Pancreas (tissue), 10 donors: ENCODE measurements at regions not wholly inside any gene's neighbourhood (a gene's known extent, or its start where the extent isn't known, plus 50 kb on each side); places are given as distances from the start of the nearest gene placed in this dataset.

Experiments used
- ATAC-seq, 4 donors: fragments of 200-7000 bp; cut with Tn5 transposase; one replicate each; pipeline versions ENCODE4 v1.8.0 to v1.9.1; 2020; ENCODE audit warnings: mild to moderate bottlenecking in 4 of 4, moderate library complexity in 4 of 4
- DNase-seq, 6 donors: peaks; one replicate each; pipeline ENCODE4 v3.0.0-alpha.2; 2020
- FAIRE-seq: peaks from 2 replicates; lab custom pipeline; 2012; peaks lifted over from hg19 to GRCh38; lab: Jason Lieb, UNC
- H3K27ac ChIP-seq, 4 donors: fragments of 200-600 bp; sonication (generic); 1 replicate in 3 of 4; 2 replicates in 1 of 4; pipeline versions ENCODE4 v1.5.0 to v1.8.0; 2020
- H3K27me3 ChIP-seq, 4 donors: fragments of 200-600 bp; one replicate each; pipeline ENCODE4 v1.8.0; 2021
- H3K36me3 ChIP-seq, 3 donors: fragments of 200-600 bp; sonication (generic) in 1 of 3; one replicate each; pipeline versions ENCODE4 v1.5.0 to v1.8.0; 2020 to 2021
- H3K4me1 ChIP-seq, 3 donors: fragments of 200-600 bp; one replicate each; pipeline ENCODE4 v1.8.0; 2021
- H3K4me3 ChIP-seq, 4 donors: fragments of 200-600 bp; sonication (generic) in 2 of 4; one replicate each; pipeline versions ENCODE4 v1.5.0 to v1.8.0; 2020 to 2021
- H3K9me3 ChIP-seq, 4 donors: fragments of 200-600 bp; one replicate each; pipeline ENCODE4 v1.8.0; 2021
- CTCF ChIP-seq, 4 donors: fragments of 200-600 bp; sonication (generic) in 3 of 4; IDR thresholded peaks; one replicate each; pipeline versions ENCODE4 v1.5.0 to v1.8.0; 2021; ENCODE audit warnings: antibody characterized with exemption in 4 of 4
- WGBS, 2 donors: extraction: QIAGEN DNeasy Blood & Tissue Kit; methylation state at CpG; one replicate each; pipeline ENCODE4 v1.1.7; 2013; 5-methylcytosine and 5-hydroxymethylcytosine counted together
- intact Hi-C, 3 donors: fragments of 100-400 bp; cut with DNase I; formaldehyde crosslinking; loops; one replicate each; pipeline versions ENCODE4 v1.11.1 to v1.14.2; 2022
- donor health status: healthy with polysubstance abuse.
- donor health status: DM: no; HTN: no; CAD: no; lungs with moderate emphysema.
- donor health status: DM: no; HTN: no; CAD: no.
- donor health status: control.
- donor health status: control.
- donor health status: Bipolar disorder and iron deficiency.
- donor health status: DM: yes; HTN: yes; CAD: no.
- donor health status: DM: no; HTN: no; CAD: no.
- donor health status: DM: no; HTN: no; CAD: no.
- donor health status: DM: yes; HTN: yes; CAD: no.

- H3K4me3 ChIP-seq: no peak overlapping the region
- 44 to 62% methylated on average over 1 of the region's 1 CpG for WGBS, 2 donors
- H3K36me3 ChIP-seq: no peaks in the 10 kb centered on the region
- FAIRE-seq: no peak
- no peaks in the 10 kb centered on the region for H3K4me1 ChIP-seq
- no peaks in the 10 kb centered on the region for H3K27me3 ChIP-seq
- intact Hi-C loops: no loop called here
- ATAC-seq: no peak
- no peak for TF ChIP-seq CTCF (IDR thresholded peaks at IDR 0.05)
- H3K9me3 ChIP-seq: no peaks in the 10 kb centered on the region
- no peak overlapping the region for H3K27ac ChIP-seq
- DNase-seq: no peak
These were observed 330.2 kb downstream of the KLF12 start for GRCh38 chr13:73803997-73804396.

DNA sequence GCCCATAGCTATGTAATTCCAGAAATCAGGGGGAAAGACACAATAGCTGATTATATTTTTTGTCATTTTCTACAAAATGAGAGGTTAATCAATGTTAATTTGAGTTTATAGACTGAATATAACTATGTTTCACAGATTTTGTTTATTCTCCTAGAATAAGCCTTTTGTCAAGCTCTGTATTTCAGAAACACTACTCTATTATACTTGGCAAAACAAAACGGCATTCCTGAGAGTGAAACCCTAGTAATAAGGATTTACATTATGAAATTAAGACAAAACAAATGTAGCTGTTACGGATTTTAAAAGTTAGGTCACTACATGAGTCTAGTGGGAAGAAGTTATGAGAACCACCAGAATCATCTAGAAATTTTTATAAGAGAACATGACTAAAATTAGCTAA is 334.2 kb downstream of the KLF12 start:
- no peaks in the 10 kb centered on the region for H3K9me3 ChIP-seq
- no peak overlapping the region for H3K27ac ChIP-seq
- DNase-seq (no peak), FAIRE-seq (no peak), ATAC-seq (no peak)
- H3K4me1 ChIP-seq: no peaks in the 10 kb centered on the region
- intact Hi-C loops: no loop called here
- no peaks in the 10 kb centered on the region for H3K27me3 ChIP-seq
- no peaks in the 10 kb centered on the region for H3K36me3 ChIP-seq
- no peak for TF ChIP-seq CTCF (IDR thresholded peaks at IDR 0.05)
- WGBS, 2 donors: 44 to 69% methylated on average over 2 of the region's 2 CpGs
- H3K4me3 ChIP-seq: no peak overlapping the region

GRCh38 chr13:73794755-73795154 is 339.4 kb downstream of the KLF12 start:
- ATAC-seq (no peak), DNase-seq (no peak), FAIRE-seq (no peak)
- TF ChIP-seq CTCF (IDR thresholded peaks at IDR 0.05): no peak
- no peak overlapping the region for H3K27ac ChIP-seq
- H3K4me3 ChIP-seq: no peak overlapping the region
- intact Hi-C loops: no loop called here
- 85 to 87% methylated on average over 3 of the region's 3 CpGs for WGBS, 2 donors
- no peaks in the 10 kb centered on the region for H3K4me1 ChIP-seq
- no peaks in the 10 kb centered on the region for H3K36me3 ChIP-seq
- H3K27me3 ChIP-seq: no peaks in the 10 kb centered on the region
- H3K9me3 ChIP-seq: no peaks in the 10 kb centered on the region

- FAIRE-seq: no peak
- Histone ChIP-seq H3K4me1 (no peaks in the 10 kb centered on the region), H3K27me3 (no peaks in the 10 kb centered on the region), H3K4me3 (no peak overlapping the region), H3K9me3 (no peaks in the 10 kb centered on the region), H3K27ac (no peak overlapping the region), H3K36me3 (no peaks in the 10 kb centered on the region)
- intact Hi-C loops: no loop called here
- no peak for DNase-seq
- ATAC-seq: no peak
- no peak for TF ChIP-seq CTCF (IDR thresholded peaks at IDR 0.05)
These were observed 340.8 kb downstream of the KLF12 start for GRCh38 chr13:73793361-73793760.

DNA sequence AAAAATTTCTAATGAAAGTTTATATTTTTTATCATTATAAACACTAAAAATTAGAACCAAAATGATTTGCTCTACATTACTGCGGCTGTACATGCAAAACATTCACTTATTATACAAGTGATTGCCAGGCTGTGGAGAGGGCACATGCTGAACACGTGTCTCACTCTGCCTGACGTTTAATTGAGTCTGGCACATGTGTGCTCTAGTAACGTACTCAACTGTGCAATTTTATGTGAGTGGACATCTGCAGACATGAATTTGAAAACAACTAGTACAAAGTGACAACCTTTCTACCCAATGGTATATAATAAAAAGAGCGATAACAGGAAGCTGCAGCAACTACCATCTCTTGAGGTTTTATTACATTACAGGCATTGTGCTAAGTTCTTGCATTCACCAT is 341.4 kb downstream of the KLF12 start:
- ATAC-seq: no peak
- FAIRE-seq: no peak
- no peak overlapping the region for H3K4me3 ChIP-seq
- no peaks in the 10 kb centered on the region for H3K36me3 ChIP-seq
- no peaks in the 10 kb centered on the region for H3K4me1 ChIP-seq
- no peaks in the 10 kb centered on the region for H3K9me3 ChIP-seq
- no peaks in the 10 kb centered on the region for H3K27me3 ChIP-seq
- 62 to 86% methylated on average over 5 of the region's 5 CpGs for WGBS, 2 donors
- H3K27ac ChIP-seq: no peak overlapping the region
- intact Hi-C loops: no loop called here
- DNase-seq: no peak
- TF ChIP-seq CTCF (IDR thresholded peaks at IDR 0.05): no peak
